ENCODE measurements at regions not wholly inside any gene's neighbourhood (a gene's known extent, or its start where the extent isn't known, plus 50 kb on each side); places are given as distances from the start of the nearest gene placed in this dataset.

GRCh38 chr12:47561746-47562145 is 144.1 kb downstream of the RPAP3 start:
- TF ChIP-seq, protein P1, sequence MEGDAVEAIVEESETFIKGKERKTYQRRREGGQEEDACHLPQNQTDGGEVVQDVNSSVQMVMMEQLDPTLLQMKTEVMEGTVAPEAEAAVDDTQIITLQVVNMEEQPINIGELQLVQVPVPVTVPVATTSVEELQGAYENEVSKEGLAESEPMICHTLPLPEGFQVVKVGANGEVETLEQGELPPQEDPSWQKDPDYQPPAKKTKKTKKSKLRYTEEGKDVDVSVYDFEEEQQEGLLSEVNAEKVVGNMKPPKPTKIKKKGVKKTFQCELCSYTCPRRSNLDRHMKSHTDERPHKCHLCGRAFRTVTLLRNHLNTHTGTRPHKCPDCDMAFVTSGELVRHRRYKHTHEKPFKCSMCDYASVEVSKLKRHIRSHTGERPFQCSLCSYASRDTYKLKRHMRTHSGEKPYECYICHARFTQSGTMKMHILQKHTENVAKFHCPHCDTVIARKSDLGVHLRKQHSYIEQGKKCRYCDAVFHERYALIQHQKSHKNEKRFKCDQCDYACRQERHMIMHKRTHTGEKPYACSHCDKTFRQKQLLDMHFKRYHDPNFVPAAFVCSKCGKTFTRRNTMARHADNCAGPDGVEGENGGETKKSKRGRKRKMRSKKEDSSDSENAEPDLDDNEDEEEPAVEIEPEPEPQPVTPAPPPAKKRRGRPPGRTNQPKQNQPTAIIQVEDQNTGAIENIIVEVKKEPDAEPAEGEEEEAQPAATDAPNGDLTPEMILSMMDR (IDR thresholded peaks at IDR 0.05), result no peak
- no peak for TF ChIP-seq POLR2A (IDR thresholded peaks at IDR 0.05)
